OCI-LY3 (cell line): ENCODE measurements at regions not wholly inside any gene's neighbourhood (a gene's known extent, or its start where the extent isn't known, plus 50 kb on each side); places are given as distances from the start of the nearest gene placed in this dataset.

Source experiments
- EZH2phosphoT487 ChIP-seq: fragments of 200-600 bp; shearing (Covaris generic); IDR thresholded peaks from 2 replicates; pipeline ENCODE4 v1.6.1; 2018; ENCODE audit warnings: antibody characterized with exemption, mixed run types, low read depth
- TF ChIP-seq, protein P1 (sequence below): fragments of 200-600, 300-600 bp; sonication (generic); IDR thresholded peaks from 2 replicates; pipeline ENCODE4 v1.5.1; 2014; ENCODE audit warnings: antibody characterized with exemption, low read length, low read depth

DNA sequence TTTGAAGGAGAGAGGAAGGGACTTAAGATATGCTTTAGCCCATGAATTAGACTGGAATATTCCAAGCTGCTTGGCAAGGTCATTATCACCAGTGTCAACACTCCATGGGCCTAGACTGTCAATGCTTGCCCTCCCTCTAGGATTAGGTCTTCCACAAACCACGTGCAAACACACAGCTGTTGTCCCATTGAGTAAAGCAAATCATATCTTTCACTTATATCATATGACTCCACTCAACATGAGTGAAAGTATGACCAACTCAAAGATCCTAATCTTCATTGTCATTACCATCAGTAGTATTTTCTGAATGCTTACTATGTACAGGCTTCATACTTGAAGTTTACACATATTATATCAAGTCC is 57.0 kb upstream of the GRAMD2B start:
- TF ChIP-seq, protein P1, sequence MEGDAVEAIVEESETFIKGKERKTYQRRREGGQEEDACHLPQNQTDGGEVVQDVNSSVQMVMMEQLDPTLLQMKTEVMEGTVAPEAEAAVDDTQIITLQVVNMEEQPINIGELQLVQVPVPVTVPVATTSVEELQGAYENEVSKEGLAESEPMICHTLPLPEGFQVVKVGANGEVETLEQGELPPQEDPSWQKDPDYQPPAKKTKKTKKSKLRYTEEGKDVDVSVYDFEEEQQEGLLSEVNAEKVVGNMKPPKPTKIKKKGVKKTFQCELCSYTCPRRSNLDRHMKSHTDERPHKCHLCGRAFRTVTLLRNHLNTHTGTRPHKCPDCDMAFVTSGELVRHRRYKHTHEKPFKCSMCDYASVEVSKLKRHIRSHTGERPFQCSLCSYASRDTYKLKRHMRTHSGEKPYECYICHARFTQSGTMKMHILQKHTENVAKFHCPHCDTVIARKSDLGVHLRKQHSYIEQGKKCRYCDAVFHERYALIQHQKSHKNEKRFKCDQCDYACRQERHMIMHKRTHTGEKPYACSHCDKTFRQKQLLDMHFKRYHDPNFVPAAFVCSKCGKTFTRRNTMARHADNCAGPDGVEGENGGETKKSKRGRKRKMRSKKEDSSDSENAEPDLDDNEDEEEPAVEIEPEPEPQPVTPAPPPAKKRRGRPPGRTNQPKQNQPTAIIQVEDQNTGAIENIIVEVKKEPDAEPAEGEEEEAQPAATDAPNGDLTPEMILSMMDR, result no peak
- no peak for TF ChIP-seq EZH2phosphoT487
